GM13977 (cell line): ENCODE measurements at regions not wholly inside any gene's neighbourhood (a gene's known extent, or its start where the extent isn't known, plus 50 kb on each side); places are given as distances from the start of the nearest gene placed in this dataset.

Experiments used
- DNase-seq: peaks from one replicate; pipeline ENCODE4 v3.0.0; 2012; ENCODE audit warnings: low spot score
- CTCF ChIP-seq: IDR thresholded peaks from 2 replicates; pipeline ENCODE4 v1.5.1; 2012; ENCODE audit warnings: mild to moderate bottlenecking, control low read depth; ENCODE audit not compliant: insufficient read depth; ENCODE audit errors: extremely low read depth, missing control alignments
- in situ Hi-C: fragments of 300-500 bp; cut with MboI; formaldehyde crosslinking; loops from one replicate; pipeline ENCODE4 v1.12.0; 2022; ENCODE audit warnings: low sequenced_read_pairs, low pct_unique_long_range_greater_than_20kb, mixed read lengths, inconsistent platforms; ENCODE audit not compliant: unreplicated experiment

- no peak for TF ChIP-seq CTCF
- in situ Hi-C loops = no loop called here
- DNase-seq = no peak
Observed at GRCh38 chr21:32941263-32941662, 84.5 kb upstream of the OLIG2 start.

- in situ Hi-C loops = no loop called here
- no peak for DNase-seq
- TF ChIP-seq CTCF = no peak
Observed at GRCh38 chr21:32946654-32947053, 79.1 kb upstream of the OLIG2 start.

- DNase-seq = no peak
- in situ Hi-C loops = no loop called here
- no peak for TF ChIP-seq CTCF
Observed at GRCh38 chr21:32947736-32948135, 78.0 kb upstream of the OLIG2 start.

GRCh38 chr21:32949701-32950100 is 76.0 kb upstream of the OLIG2 start:
- in situ Hi-C loops = no loop called here
- TF ChIP-seq CTCF = no peak
- DNase-seq = no peak

GRCh38 chr21:32951041-32951440 is 74.7 kb upstream of the OLIG2 start:
- DNase-seq = no peak
- TF ChIP-seq CTCF = no peak
- in situ Hi-C loops = no loop called here

GRCh38 chr21:32954353-32954752 is 71.4 kb upstream of the OLIG2 start:
- no peak for TF ChIP-seq CTCF
- in situ Hi-C loops = no loop called here
- no peak for DNase-seq
